Glomerular visceral epithelial cell (primary cell): ENCODE measurements at regions not wholly inside any gene's neighbourhood (a gene's known extent, or its start where the extent isn't known, plus 50 kb on each side); places are given as distances from the start of the nearest gene placed in this dataset.
"Not testable (repeated sequence)": the region's sequence is repeated elsewhere in the genome, so short reads cannot be mapped to it uniquely, and the experiment has no call there.

ENCODE experiments used
- DNase-seq: peaks from one replicate; pipeline ENCODE4 v3.0.0-alpha.2; 2016; ENCODE audit errors: extremely low spot score

DNA sequence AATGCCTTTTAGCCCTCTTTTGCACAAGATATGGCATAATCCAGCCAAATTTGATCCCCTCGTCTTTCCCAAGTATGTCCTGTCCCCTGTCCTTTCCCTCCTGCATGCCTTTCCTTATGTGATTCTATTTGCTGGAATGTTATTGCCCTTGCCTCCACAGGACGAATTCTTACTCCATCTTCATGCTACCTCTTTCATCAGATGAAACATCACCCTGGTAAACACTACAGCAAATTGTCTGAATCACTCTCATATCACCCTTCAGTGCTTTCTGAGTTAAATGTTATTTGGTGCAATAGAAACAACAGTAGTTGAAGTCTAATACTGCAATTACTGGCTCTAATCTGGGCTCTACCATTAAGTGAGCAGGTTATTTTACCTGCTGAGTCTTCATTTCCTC is 52.2 kb upstream of the FAT1 start:
- DNase-seq = no peak

GRCh38 chr4:186778134-186778533 is 54.5 kb upstream of the FAT1 start:
- no peak for DNase-seq

- no peak for DNase-seq
Measured at GRCh38 chr4:186780291-186781031, 56.8 kb upstream of the FAT1 start.

DNA sequence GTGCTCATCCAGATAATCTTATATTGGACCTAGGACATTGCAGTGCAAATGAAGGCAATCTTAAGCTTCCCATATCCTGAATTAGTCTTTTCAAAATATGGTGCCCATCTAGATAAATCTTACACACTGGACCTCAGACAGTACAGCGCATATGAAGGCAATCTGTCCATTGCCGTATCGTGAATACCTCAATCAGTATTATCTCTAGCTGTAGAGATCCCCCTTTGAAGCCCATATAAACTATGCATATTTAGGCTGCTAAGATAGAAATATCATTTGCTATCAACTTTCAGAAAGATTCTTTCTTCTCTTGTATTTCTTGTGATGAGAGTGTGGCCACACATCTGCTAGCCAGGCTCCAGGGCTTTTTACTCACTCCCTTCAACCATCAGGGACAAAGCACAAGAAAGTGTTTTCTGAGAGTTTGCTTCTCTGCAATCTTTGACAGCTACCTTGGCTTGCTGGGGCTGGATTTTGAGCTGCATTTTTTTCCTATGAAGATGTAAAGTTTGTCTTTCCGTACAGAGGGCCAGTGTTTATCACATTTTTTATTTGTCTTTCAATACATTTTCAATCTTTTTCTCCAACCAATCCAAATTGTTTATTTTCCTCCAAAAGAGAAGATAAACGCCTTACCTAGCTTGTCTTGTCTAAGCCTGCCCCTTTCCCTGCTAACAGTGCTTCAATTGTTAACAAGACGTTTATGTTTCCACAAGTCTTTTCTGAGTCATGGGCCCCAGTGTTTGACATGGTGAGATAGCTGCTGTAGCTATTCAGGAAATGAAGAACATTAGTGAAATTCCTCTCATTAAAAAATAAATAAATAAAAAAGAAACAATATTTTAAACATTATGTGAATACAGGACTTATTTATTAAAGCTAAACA is 57.6 kb upstream of the FAT1 start:
- peak; percentile 33 for DNase-seq

GRCh38 chr4:186782302-186782701 is 58.6 kb upstream of the FAT1 start:
- DNase-seq = no peak

DNA sequence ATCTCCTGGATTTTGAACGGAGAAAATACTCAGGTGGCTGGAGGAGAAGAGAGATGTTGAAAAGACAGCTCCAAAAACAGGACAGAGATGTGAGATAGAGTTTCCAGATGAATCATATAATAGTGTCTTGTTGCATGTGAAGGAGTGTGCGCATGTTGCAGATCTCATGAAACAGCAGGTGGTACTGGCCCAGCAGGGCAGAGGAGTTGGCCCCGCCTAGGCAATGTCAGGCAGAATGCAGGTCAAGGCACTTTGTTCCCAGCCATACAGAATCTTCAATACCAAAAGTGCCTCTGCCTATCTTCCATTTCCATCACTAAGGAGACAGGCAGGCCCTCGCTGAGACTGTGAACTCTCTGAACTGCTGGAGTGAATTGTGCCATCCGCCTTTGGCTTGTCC is 63.9 kb upstream of the FAT1 start:
- DNase-seq = no peak

- no peak for DNase-seq
Measured at GRCh38 chr4:186789651-186790050, 66.0 kb upstream of the FAT1 start.

- no peak for DNase-seq
Measured at GRCh38 chr4:186790630-186791029, 67.0 kb upstream of the FAT1 start.

DNA sequence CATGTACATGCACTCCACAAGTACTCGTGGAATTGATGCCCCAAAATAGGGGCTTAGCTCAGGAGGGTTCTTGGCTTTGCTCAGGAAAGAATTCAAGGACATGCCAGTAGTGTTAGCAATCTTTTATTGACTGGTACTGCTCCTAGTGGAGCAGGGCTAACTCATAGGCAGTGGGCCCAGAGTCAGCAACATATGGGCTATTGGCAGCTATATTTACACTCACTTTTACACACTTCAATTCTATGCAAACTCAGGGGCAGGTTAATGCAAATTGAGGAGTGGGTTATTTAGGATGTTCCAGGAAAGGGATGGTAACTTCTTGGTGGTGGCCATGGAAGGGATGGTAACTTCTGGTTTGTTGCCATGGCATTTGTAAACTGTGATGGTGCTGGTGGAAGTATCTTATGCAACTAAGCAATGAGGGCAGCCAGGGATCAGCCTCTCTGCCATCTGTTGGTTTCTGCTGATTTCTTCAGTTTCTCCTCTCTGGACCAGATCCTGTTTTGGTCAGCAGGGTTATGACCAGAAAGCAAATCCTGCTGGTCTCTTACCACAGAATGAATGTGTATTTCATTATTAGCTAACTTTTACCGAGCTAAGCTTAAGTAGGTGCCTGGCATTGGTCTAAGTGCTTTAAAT is 69.2 kb upstream of the FAT1 start:
- DNase-seq = no peak

GRCh38 chr4:186798951-186799659 is 75.4 kb upstream of the FAT1 start:
- no peak for DNase-seq

DNA sequence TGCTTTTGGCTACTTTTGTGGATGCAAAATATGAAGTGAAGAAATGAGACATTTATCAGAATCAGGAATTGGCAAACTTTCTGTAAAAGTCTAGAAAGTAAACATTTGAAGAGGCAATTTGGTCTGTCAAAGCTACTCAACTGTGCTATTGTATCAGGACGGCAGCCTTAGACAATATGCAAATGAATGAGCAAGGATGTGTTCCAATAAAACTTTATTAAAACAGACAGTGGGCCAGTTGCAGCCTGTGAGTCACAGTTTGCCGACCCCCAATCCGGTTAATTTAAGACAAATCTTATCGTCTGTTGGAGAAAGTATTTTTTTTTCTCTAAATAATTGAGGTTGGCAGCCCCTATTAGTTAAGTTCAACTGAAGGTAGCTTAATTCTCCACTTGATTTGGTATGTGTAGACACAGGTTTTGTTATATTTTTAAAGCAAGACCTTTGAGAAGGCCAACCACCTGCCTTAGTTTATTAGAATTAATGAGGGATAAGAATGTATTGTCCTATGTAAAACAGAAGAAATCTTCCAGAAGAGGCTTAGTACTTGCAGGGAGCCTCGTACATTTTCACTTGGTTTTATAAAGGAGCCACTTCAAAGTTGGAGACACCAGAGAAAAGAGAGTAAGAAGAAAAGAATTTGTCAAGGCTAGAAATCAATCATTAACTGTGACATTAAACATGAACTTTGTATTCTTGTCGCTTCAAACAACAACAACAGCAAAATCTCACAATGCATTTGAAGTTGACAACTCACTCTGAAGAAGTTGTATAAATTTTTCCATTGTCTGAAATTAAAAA is 81.6 kb upstream of the FAT1 start:
- no peak for DNase-seq

DNA sequence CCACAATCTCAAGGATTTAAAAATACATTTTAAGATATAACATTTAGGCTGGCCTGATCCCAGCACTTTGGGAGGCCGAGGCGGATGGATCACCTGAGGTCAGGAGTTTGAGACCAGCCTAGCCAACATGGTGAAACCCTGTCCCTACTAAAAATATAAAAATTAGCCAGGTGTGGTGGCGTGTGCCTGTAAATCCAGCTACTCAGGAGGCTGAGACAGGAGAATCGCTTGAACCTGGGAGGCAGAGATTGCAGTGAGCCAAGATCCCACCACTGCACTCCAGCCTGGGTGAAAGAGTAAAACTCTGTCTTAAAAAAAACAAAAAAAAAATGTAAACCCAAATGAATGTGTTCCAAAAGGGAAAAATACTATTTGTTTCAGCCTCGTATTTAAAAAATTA is 82.3 kb upstream of the FAT1 start:
- DNase-seq = not testable (repeated sequence)

GRCh38 chr4:186806679-186807421 is 83.2 kb upstream of the FAT1 start:
- no peak for DNase-seq

DNA sequence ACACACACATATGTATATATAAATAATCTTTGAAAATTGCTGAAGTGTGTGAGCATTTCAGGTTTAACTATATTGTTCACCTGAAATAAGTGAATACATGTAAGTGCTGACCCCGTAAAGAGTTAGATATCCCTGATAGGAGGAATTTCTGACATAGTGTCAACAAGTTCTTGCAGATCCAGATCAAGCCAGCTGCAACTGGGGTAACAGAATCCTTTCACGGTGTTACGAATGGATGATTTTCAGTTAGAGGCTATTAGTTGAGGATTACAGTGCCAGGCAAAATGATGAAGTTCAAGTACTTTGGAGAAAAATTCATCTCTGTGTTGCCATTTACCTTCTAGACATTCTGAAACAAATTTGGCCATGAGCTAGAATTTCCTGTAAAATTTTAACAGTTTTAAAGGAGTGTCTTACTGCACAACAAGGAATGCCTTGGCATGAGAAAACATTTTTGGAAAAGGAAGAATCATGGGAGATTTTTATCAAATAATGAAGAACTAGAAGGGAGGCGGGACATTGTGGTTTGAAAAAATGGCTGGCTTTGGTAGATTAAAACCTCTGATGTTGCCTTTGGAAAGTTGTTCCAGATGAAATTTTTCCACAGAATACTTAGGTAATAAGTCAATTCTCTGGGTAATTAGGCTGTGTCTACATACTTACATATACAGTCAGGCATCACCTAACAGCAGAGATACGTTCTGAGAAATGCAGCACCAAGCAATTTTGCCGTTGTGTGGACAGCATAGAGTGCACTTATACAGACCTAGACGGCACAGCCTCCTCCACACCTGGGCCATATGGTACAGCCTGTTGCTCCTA is 84.4 kb upstream of the FAT1 start:
- DNase-seq = peak; percentile 11

DNA sequence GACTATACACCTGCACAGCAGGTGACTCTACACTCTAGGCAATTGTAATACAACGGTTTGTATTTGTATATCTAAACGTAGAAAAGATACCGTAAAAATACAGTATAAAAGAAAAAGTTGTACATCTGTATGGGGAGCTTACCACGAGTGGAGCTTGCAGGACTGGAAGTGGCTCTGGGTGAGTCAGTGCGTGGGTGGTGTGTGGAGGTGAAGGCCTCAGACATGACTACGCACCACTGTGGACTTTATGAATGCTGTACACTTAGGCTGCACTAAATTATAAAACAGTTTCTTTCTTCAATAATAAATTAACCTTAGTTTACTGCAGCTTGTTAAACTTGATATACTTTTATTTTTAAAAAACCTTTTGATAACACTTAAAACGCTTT is 85.0 kb upstream of the FAT1 start:
- peak; percentile 52 for DNase-seq

DNA sequence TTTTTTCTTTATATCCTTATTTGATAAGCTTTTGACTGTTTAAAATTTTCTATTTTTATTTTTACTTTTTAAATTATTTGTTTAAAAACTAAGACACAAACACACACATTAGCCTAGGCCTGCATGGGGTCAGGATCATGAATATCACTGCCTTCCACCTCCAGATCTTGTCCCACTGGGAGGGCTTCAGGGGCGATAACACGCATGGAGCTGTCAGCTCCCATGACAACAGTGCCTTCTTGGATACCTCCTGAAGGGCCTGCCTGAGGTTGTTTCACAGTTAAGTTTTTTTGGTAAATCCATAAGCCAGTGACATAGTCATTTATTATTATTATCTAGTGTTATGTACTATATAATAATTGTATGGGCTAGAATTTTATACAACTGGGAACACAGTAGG is 85.4 kb upstream of the FAT1 start:
- no peak for DNase-seq

DNA sequence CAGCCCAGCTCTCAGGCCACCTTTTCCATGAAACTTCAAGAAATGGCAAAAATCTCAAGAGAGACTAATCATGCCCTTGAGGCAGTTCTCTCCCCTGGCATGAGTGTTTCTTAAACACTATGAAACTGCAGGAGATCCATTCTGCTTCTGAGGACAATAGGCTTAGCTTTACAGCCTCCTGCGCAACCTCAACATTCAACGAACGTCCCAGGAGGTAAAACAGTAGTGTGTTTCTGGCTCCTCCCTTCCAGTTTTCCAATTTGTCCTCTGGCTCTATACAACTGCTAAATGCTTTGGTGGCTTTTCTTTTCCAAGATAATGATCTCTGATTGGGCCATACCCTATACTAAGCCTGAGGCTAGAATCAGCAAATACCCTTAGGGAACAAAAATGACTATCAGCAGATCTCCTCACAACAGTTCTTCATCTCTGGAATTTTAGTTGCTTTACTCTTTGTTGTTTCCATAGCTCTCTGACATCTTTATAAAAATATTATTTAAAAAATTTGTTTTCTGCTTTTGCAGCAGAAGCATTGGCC is 87.0 kb upstream of the FAT1 start:
- no peak for DNase-seq

GRCh38 chr4:186812592-186812991 is 88.9 kb upstream of the FAT1 start:
- no peak for DNase-seq

DNA sequence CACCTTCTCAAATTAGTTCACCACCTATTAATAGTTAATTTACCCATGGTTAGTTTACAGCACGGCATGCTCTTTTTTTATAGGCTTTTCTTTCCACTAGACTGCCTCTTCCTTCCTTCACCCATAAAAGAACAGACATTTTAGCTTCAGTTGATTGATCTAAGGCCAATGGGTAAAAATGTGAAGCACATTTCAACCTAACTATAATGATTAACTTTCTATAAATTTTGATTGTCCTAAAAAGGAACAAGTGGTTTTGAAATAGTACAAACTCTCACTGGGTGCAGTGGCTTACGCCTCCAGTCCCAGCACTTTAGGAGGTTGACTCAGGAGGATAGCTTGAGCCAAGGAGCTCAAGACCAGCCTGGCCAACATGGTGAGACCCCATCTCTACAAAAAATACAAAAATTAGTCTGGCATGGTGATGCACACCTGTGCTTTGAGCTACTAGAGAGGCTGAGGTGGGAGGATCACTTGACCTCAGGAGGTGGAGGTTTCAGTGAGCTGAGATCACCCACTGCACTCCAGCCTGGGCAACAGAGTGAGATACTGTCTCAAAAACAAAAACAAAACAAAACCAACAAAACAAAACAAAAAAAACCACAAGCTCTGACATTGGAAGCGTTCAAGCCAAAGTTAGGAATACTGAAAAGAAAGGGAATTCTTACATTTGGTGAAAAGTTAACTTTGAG is 89.9 kb upstream of the FAT1 start:
- DNase-seq = peak; percentile 8
